ENCODE measurements at regions not wholly inside any gene's neighbourhood (a gene's known extent, or its start where the extent isn't known, plus 50 kb on each side); places are given as distances from the start of the nearest gene placed in this dataset.

DNA sequence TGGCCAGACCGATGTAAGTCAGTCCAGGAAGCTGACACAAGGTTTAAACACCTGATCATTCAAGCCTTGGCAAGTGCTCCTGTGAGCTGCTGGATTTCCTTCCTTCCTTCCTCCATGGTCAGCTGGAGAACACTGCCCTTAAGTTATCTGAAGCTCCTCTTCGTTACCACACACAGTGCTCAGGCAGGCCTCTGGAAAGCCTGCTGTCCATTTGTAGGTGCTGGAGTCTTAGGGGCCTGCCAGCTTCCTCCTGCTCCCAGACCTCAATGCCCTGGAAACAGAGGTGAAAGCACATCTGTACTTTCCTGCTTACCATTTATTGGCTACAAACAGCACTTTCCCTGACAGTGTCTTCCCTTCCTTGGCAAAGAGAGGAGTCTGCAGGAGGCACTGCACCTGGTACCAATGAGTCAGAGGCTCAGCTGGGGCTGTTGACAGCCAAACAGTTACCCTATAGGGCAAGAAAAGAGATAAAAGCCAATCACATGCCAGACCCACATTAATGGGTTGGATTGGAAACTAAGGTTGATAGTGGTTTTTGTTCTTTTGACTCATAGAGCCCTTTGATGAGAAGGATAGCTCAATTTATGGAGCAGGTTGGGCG lies 72.6 kb upstream of the PUM3 start:
- DNase-seq, result no peak

GRCh38 chr9:2913026-2913425 lies 69.1 kb upstream of the PUM3 start:
- DNase-seq, result no peak

DNA sequence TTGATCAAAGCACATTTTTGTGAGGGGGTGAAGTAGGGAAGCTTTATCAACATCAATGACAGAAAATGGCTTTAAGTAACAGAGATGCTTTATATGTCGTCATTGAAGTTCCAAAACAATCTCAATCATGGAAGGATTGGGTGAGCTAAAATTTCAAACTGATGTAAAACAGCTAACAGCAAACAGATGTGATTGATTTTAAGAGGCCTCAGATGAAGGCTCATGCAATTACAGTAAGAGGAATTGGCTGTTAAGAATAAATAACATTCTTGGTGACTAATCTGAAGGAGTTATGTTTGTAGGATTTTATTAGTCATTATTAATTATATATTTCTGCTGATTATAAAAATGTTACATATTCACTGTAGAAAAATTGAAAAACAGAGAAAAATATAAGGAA lies 63.5 kb upstream of the PUM3 start:
- DNase-seq, result no peak

GRCh38 chr9:2904242-2904930 lies 60.5 kb upstream of the PUM3 start:
- no peak for DNase-seq

Data from occipital lobe (tissue), 1 donor.